Right lung (tissue), 2 donors: ENCODE measurements at regions not wholly inside any gene's neighbourhood (a gene's known extent, or its start where the extent isn't known, plus 50 kb on each side); places are given as distances from the start of the nearest gene placed in this dataset.

ENCODE experiments used
- DNase-seq, 2 donors: peaks; one replicate each; pipeline ENCODE4 v3.0.0-alpha.2; 2013

DNA sequence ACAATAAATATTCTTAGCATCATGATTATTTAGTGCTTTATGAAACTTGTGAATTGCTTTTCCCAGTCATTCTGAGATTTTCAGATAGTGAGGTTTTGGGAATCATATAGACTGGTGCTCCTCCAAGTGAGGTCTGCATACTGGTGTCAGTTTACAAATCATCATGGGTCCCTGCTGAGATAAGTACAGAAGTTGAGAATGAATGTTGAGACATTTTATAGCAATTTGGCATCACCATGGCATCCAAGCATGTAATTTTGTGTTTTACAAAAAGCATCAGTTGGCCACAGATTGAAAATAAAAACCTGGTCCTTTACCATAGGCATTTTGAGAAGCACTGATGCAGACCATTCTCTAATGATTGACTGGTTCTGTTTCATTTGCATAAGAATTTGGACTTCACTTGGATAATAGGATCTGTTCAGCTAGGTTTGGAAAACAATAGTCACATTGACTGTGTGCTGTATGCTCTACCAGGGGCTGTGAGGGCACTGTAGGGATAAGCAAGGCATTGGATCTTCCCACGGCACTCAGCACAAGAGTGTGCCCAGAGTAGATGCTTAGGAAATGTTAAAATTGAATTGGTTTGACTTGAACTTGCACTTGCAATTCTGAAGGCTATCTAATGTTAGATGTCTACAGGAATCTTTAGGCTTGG lies 79.0 kb upstream of the JUN start:
- DNase-seq, result no peak

DNA sequence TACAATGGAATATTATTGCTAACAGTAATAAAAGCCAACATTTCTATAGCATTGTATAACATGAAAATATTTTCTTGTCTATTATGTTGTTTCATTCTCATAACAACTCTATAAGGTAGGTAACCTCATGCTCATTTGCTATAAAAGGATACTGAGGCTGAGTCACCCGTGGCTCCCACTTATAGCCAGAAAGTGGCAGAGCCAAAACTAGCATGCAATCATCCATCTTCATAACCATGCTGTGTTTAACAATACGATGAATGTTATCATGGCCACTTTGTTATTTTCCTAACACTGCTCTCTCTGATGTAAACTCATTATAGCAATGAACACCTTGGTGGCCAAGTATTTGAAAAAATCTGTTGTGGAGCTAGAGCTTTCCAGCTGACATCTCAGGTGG lies 80.8 kb upstream of the JUN start:
- no peak for DNase-seq

DNA sequence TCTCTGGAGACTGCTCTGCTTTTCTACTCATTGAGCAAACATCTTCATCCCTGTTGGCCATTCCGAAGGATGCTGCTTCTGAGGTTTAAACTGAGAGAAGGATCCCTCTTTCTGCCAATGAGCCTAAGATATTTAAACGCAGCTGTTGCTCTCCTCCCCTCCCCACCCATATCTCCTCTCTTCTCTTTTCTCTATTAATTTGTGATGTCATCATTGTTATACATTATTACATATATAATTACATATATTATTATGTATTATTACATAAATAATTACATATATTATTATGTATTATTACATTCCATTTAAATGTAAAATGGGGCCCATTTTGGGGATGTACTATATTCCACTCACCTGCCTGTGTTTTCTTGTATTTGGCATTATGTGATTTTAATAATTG lies 82.7 kb upstream of the JUN start:
- no peak for DNase-seq

DNA sequence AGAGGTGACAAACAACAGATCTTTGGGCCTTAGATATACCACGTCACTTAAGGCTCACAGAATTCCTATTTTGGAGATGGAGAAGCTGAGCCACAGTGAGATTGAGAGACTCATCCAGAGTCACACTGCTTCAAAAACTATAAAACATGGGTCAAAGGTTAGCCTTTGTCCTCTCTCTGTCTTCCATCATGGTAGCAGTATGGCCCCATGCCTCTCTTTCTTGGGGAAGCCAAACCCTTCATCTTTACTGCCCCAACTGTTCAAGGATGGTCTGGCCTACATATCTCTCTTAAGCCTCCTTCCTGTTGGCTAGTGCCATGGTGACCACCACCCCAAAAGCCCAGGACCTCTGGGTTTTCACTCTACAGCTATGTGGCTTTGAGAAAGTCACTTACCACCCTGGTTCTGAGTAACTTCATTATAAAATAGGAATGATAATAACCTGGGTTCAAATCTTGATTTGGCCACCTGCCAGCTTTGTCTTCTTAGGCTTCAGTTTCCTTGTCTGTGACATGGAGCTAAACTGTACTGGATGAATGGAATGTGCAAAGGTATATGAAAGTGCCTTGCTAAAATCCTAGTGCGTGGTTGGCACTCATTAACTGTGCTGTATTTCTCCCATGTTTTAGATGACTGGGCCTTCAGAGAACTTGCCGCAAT lies 85.9 kb upstream of the JUN start:
- no peak for DNase-seq

DNA sequence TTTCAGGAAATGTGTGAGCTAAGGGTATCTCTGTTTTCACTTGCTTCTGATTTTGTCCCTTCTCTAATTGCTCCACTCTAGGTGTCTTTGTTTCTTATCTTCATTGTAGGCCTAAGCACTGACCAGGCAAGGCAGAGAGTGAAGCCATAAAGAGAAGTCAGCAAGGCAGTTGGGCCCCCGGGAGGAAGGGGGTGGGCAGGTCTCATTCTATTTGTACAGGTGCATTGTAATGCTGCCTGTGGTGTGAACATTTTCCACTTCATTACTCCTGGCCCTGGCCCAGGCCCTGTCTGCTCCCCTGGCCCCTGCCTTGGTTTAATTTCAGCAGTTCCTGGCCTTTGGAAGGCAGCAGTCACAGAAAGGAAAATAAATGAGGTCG lies 86.4 kb upstream of the JUN start:
- DNase-seq, result no peak

GRCh38 chr1:58874342-58874741 lies 90.5 kb upstream of the JUN start:
- no peak for DNase-seq

- peak in 1 of 2 donors; percentile 73 for DNase-seq
Measured at GRCh38 chr1:58874757-58875755, 91.2 kb upstream of the JUN start.

DNA sequence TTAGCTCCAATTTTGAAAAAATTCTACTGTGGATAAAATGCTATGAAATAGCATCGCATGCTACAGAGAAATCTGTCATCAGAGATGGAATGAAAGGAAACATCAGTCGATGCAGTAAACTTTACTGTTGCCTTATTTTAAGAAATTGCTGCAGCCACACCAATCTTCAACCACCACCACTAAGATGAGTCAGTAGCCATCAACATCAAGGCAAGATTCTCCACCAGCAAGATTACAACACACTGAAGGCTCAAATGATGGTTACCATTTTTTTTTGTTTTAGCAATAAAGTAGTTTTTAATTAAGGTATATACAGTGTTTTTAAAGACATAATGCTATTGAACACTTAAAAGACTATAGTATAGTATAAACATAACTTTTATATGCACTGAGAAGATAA lies 95.6 kb upstream of the JUN start:
- DNase-seq, result no peak

DNA sequence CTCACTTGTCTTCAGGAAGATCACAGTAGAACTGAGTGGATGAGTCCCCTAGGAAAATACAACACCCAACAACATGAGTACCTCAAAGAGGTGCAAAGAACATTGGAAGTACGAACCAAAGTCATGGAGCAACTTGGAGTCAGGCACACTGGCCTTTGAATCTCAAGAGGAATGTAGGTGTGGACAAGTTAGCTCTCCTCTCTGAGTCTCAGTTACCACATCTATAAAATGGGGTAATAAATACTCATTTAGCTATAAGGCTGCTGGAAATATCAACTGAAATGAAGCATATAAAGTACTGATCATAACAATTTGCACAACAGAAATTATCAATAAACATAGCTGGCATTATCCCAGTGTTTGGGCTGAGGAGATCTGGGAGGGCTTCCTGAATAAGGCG lies 96.7 kb upstream of the JUN start:
- DNase-seq, result no peak

DNA sequence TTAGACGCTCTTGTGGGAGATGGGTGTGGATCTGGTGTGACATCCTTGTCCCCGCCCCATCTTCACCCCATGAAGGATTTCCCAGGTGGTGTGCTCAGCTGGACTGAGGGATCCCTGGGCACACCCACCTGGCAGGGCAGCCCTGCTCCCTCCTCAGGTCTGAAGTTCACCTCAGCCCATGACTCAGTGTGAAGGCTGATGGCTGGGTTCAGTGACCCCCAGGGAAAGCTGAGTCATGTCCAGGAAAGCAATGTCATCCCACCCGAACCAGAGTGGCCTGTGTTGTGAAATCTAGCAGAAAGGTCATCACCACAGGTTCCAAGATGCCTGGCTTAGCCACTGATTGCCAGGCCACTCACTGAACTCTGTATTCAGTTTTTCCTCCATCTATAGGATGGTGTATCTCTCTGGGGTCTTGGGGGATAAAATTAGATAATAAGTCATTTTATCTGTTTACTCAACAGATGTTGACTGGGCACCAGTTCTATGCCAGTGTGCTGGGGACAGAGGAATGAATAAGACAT lies 97.7 kb upstream of the JUN start:
- no peak for DNase-seq

DNA sequence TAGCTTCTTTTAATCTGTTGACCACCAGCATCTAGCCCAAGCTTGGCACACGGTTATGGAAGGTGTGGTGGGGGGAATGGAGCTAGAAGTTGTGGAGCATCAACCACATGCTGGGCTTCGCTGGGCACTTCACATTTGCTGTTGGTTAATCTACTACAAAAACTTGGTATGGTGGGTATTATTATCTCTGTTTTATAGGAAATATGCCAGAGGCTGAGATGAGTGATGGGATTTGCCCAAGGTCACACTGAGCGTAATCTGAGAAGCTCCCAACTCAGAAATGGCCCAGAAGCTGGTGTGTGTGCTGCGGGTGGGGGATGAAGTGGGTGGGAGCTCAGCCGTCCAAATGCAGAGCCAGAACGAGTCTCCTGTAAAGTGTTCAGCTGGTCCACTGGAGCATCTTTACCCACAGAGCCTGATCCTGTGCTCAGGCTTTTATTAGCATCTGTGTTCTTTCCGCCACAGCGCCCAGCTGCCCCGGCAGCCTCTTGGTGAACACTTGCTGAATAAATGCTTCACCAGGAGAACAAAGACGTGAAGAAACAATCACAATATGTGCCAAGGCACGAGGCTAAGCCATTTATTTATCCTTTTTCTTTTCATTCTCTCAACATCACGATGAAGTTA lies 98.6 kb upstream of the JUN start:
- no peak for DNase-seq

DNA sequence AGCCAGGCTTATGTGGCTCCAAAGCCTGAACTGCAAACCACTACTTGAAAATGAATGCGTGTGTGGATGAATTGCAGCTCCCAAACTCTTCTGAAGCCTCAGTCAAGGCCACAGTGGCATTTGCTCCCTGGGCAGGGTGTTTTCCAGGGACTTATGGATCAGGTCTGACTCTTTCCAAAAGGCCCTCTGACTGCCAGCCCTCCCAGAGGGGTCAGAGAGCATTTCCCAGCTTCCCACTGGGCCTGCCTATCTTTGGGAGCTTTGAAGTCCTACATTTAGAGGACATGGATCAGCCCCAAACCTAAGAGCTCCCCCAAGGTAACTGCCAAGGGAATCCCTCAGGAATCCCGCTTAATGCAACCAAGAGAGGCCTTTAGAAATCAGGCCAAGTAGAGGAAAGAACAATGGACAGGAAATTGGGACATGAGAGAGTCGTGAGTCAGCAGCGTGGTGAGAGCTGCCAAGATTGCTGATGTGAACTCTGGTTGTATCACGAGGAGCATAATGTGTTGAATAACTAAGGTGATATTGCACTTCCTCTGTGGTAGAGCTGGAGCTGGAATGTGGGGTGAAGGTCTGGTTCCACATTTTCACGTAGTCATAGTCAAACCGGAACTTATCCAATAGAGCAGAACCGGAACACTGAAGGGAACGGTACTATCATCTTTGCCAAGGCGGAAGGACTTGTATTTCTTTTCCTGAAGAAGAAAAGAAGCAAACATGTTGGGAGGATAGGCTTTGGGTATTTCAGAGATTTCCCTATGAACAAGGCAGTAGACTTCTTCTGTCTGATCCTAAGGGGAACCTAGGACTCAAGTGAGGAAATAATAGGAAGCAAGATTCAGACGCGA lies 99.4 kb upstream of the JUN start:
- no peak for DNase-seq

GRCh38 chr1:58883888-58884482 lies 100.1 kb upstream of the JUN start:
- DNase-seq, result no peak

DNA sequence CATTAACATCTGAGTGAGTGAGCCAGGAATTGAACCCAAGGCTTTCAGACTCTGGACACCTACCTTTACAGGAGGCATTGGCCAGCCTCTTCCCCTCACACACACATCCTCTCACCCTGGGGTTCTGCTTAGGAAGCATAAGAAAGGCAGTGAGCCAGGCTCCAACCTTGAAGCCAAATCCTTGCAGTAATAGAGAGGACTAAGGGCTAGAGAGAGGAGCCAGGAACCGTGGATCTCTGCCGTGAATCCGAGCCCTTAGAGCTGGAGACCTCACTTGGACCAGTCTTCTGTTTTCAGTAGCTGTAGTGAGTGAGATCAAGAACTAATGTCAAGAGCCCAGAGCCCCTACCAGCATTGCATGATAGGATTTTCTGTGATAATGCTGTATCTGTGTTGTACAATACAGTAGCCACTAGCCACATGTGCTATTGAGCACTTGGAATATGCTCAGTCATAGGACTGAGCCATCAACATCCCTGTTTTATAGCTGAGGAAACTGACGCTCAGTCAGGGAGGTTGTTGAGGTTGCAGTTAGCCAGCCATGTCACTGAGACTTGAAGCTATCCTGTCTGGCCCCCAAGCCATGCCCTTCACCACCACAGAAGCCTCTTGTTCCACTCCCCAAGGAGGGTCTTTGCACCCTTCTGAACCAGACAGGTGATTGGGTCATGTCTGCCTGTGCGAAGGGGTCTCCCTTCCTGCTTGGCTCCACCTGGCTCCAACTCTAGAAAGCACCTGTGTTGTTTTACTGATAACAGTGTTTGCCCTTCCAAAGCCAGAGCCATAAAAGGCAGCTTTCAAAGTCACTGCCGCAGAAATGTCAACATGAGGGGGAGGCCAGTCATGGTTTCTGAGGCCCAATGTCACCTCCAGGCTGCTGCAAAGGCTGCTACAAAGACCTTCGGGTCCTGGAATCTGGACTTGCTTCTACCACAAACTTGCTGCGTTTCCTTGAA lies 101.1 kb upstream of the JUN start:
- DNase-seq, result peak in 1 of 2 donors; percentile 67

DNA sequence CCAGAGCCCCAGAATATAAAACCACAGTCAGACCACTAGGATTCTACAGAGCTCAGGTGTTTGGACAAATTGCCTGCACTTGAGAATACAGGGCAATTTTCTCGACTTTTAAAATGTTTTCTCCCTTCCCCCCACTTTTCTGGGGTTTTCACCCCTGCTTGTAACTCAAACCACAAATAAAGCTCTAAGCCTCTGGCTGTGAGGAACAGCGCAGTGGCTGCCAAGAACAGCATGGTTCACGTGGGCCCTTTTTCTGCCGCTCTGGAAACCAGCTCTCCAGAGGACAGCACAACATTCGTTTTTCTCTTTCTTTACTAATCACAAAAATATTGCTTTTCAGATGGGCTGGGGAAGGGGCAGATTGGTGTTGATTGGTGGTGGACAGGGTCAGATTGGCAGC lies 102.2 kb upstream of the JUN start:
- no peak for DNase-seq

GRCh38 chr1:58886611-58887010 lies 102.8 kb upstream of the JUN start:
- DNase-seq, result no peak

GRCh38 chr1:58887059-58887458 lies 103.2 kb upstream of the JUN start:
- DNase-seq, result no peak

DNA sequence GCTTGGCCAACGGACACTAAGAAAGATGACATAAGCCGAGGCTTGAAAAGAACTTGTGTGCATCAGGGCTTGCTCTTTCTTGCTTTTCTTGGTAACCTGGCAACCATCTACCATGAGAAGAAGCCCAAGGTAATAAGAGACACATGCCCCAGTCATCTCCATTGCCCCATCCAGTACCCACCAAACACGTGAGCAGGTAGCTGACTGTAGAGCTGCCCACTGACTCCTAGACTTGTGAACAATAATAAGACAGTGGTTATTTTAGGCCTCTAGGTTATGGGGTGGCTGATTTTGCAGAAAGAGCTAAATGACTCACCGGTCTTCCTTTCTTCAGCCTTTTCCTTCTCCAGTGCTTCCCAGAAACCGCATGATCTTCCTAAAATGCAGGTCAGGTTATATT lies 105.0 kb upstream of the JUN start:
- no peak for DNase-seq

DNA sequence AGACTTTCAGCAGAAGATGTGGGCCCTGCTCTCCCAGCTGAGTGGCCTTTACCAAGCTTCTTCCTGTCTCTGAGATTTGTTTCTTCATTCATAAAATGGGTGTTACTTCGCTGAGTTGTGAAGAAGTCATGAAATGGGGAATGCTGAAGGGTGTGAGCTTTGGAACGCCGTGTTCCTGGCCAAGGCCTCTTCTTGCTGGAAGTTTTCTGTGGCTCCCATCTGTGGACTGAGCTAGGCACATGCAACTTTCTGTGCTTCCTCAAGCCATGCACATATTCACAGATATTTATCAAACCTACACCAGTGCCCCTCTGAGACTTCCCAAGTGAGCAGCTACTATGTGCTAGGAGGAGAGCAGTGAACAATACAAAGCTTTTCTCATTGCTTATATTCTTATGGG lies 106.3 kb upstream of the JUN start:
- DNase-seq, result no peak
